GM20000 (cell line): ENCODE measurements at regions not wholly inside any gene's neighbourhood (a gene's known extent, or its start where the extent isn't known, plus 50 kb on each side); places are given as distances from the start of the nearest gene placed in this dataset.

Source experiments
- DNase-seq: peaks from one replicate; pipeline ENCODE4 v3.0.0; 2012; ENCODE audit warnings: low spot score
- CTCF ChIP-seq: IDR thresholded peaks from 2 replicates; pipeline ENCODE4 v1.5.1; 2012; ENCODE audit warnings: mild to moderate bottlenecking, control low read depth; ENCODE audit errors: extremely low read depth, missing control alignments

- no peak for TF ChIP-seq CTCF
- peak; percentile 44 for DNase-seq
Observed at GRCh38 chr3:23071758-23072157, 131.4 kb upstream of the UBE2E2 start.

- TF ChIP-seq CTCF = no peak
- DNase-seq = no peak
Observed at GRCh38 chr3:23072693-23073092, 130.4 kb upstream of the UBE2E2 start.

- DNase-seq = no peak
- no peak for TF ChIP-seq CTCF
Observed at GRCh38 chr3:23073724-23074305, 129.3 kb upstream of the UBE2E2 start.

GRCh38 chr3:23075496-23075895, 127.6 kb upstream of the UBE2E2 start:
- DNase-seq = no peak
- TF ChIP-seq CTCF = no peak

GRCh38 chr3:23076437-23076836, 126.7 kb upstream of the UBE2E2 start:
- no peak for TF ChIP-seq CTCF
- no peak for DNase-seq

- TF ChIP-seq CTCF = no peak
- no peak for DNase-seq
Observed at GRCh38 chr3:23077126-23077525, 126.0 kb upstream of the UBE2E2 start.

- TF ChIP-seq CTCF = no peak
- no peak for DNase-seq
Observed at GRCh38 chr3:23078735-23079134, 124.4 kb upstream of the UBE2E2 start.
